Neural progenitor cell (in vitro differentiated cells): ENCODE measurements at regions not wholly inside any gene's neighbourhood (a gene's known extent, or its start where the extent isn't known, plus 50 kb on each side); places are given as distances from the start of the nearest gene placed in this dataset.

Experiments used
- DNase-seq: peaks from one replicate; pipeline ENCODE4 v3.0.0-alpha.2; 2016; ENCODE audit warnings: low spot score
- H2AFZ ChIP-seq: fragments of 200-600 bp; sonication (generic); replicated peaks from 2 replicates; pipeline ENCODE4 v1.6.1; 2016; ENCODE audit warnings: antibody characterized with exemption
- H3F3A ChIP-seq: fragments of 200-600 bp; sonication (generic); 2 replicates; pipeline ENCODE4 v1.6.1; 2016; ENCODE audit warnings: antibody characterized with exemption, low read depth
- H3K27ac ChIP-seq: fragments of 200-600 bp; sonication (generic); 2 replicates; pipeline ENCODE4 v1.5.1; 2016; ENCODE audit warnings: mild to moderate bottlenecking
- H3K27me3 ChIP-seq: fragments of 200-600 bp; sonication (generic); 2 replicates; pipeline ENCODE4 v1.6.1; 2016; ENCODE audit warnings: mild to moderate bottlenecking, moderate library complexity
- H3K36me3 ChIP-seq: fragments of 200-600 bp; sonication (generic); 2 replicates; pipeline ENCODE4 v1.5.1; 2016
- H3K4me1 ChIP-seq: fragments of 200-600 bp; sonication (generic); 2 replicates; pipeline ENCODE4 v1.6.1; 2016; ENCODE audit warnings: mixed run types
- H3K4me2 ChIP-seq: fragments of 200-600 bp; sonication (generic); 2 replicates; pipeline ENCODE4 v1.6.1; 2016
- H3K4me3 ChIP-seq: fragments of 200-600 bp; sonication (generic); 2 replicates; pipeline ENCODE4 v1.5.1; 2016
- H3K79me2 ChIP-seq: fragments of 200-600 bp; sonication (generic); 2 replicates; pipeline ENCODE4 v1.6.1; 2016; ENCODE audit warnings: low read depth
- H3K9ac ChIP-seq: fragments of 200-600 bp; sonication (generic); 2 replicates; pipeline ENCODE4 v1.6.1; 2016
- H3K9me3 ChIP-seq: fragments of 200-600 bp; sonication (generic); 2 replicates; pipeline ENCODE4 v1.5.1; 2016; ENCODE audit warnings: low read depth
- H4K20me1 ChIP-seq: fragments of 200-600 bp; sonication (generic); 2 replicates; pipeline ENCODE4 v1.6.1; 2016; ENCODE audit warnings: low read depth
- H3K27ac Mint-ChIP-seq: 3 replicates; pipeline ENCODE4 v1.8.0; 2021; ENCODE audit warnings: mixed read lengths
- H3K27me3 Mint-ChIP-seq: 2 replicates; pipeline ENCODE4 v1.8.0; 2022; ENCODE audit warnings: low read depth, mild to moderate bottlenecking, inconsistent platforms, moderate library complexity, mixed read lengths; ENCODE audit not compliant: insufficient read depth
- H3K36me3 Mint-ChIP-seq: 3 replicates; pipeline ENCODE4 v1.8.0; 2021; ENCODE audit warnings: mixed read lengths
- H3K4me1 Mint-ChIP-seq: 3 replicates; pipeline ENCODE4 v1.8.0; 2021; ENCODE audit warnings: mixed read lengths
- H3K4me3 Mint-ChIP-seq: 3 replicates; pipeline ENCODE4 v1.8.0; 2021; ENCODE audit warnings: mild to moderate bottlenecking, moderate library complexity, mixed read lengths
- H3K9me3 Mint-ChIP-seq: 3 replicates; pipeline ENCODE4 v1.8.0; 2020; ENCODE audit warnings: mixed read lengths
- CTCF ChIP-seq: fragments of 200-600 bp; sonication (generic); IDR thresholded peaks from 2 replicates; pipeline ENCODE4 v1.5.1; 2017; ENCODE audit warnings: antibody characterized with exemption, mild to moderate bottlenecking
- EZH2 ChIP-seq: fragments of 200-600 bp; sonication (generic); IDR thresholded peaks from 2 replicates; pipeline ENCODE4 v1.6.1; 2017; ENCODE audit warnings: antibody characterized with exemption, mild to moderate bottlenecking, moderate library complexity
- EZH2phosphoT487 ChIP-seq: fragments of 200-600 bp; sonication (generic); IDR thresholded peaks from 2 replicates; pipeline ENCODE4 v1.6.1; 2017; ENCODE audit warnings: antibody characterized with exemption

- no peaks in the 10 kb centered on the region for H3K9me3 ChIP-seq
- no peaks in the 10 kb centered on the region for H3K27me3 ChIP-seq
- no peak overlapping the region for H3K27ac Mint-ChIP-seq
- H3K36me3 Mint-ChIP-seq, result no peaks in the 10 kb centered on the region
- no peak overlapping the region for H2AFZ ChIP-seq
- H3K4me2 ChIP-seq, result no peak overlapping the region
- no peaks in the 10 kb centered on the region for H3K36me3 ChIP-seq
- H3K9ac ChIP-seq, result no peak overlapping the region
- H3K4me3 Mint-ChIP-seq, result no peak overlapping the region
- no peak overlapping the region for H3K27ac ChIP-seq
- no peaks in the 10 kb centered on the region for H4K20me1 ChIP-seq
- no peaks in the 10 kb centered on the region for H3K79me2 ChIP-seq
- H3K4me3 ChIP-seq, result no peak overlapping the region
- no peaks in the 10 kb centered on the region for H3K9me3 Mint-ChIP-seq
- H3K27me3 Mint-ChIP-seq, result peaks cover 4% of the 10 kb centered on the region
- no peaks in the 10 kb centered on the region for H3K4me1 Mint-ChIP-seq
- no peak for DNase-seq
- H3K4me1 ChIP-seq, result no peaks in the 10 kb centered on the region
- TF ChIP-seq CTCF (no peak), EZH2phosphoT487 (no peak), EZH2 (no peak)
- H3F3A ChIP-seq, result no peaks in the 10 kb centered on the region
These were observed 92.1 kb upstream of the IL12B start for GRCh38 chr5:159422361-159422760.

- no peak overlapping the region for H3K4me2 ChIP-seq
- Mint-ChIP-seq H3K27ac (no peak overlapping the region), H3K36me3 (no peaks in the 10 kb centered on the region), H3K4me3 (no peak overlapping the region), H3K9me3 (no peaks in the 10 kb centered on the region), H3K27me3 (peaks cover 4% of the 10 kb centered on the region), H3K4me1 (no peaks in the 10 kb centered on the region)
- H2AFZ ChIP-seq, result no peak overlapping the region
- no peak overlapping the region for H3K9ac ChIP-seq
- H3K27ac ChIP-seq, result no peak overlapping the region
- H3K79me2 ChIP-seq, result no peaks in the 10 kb centered on the region
- no peaks in the 10 kb centered on the region for H3K27me3 ChIP-seq
- no peaks in the 10 kb centered on the region for H3K9me3 ChIP-seq
- H3K4me1 ChIP-seq, result no peaks in the 10 kb centered on the region
- no peaks in the 10 kb centered on the region for H3K36me3 ChIP-seq
- H4K20me1 ChIP-seq, result no peaks in the 10 kb centered on the region
- no peak overlapping the region for H3K4me3 ChIP-seq
- no peak for DNase-seq
- no peaks in the 10 kb centered on the region for H3F3A ChIP-seq
- TF ChIP-seq CTCF, result no peak
- no peak for TF ChIP-seq EZH2phosphoT487
- TF ChIP-seq EZH2, result no peak
These were observed 92.6 kb upstream of the IL12B start for GRCh38 chr5:159422910-159423309.

GRCh38 chr5:159424123-159424522 is 93.8 kb upstream of the IL12B start:
- Mint-ChIP-seq H3K9me3 (no peaks in the 10 kb centered on the region), H3K27ac (no peak overlapping the region), H3K4me3 (no peak overlapping the region), H3K4me1 (no peaks in the 10 kb centered on the region), H3K27me3 (peaks cover 4% of the 10 kb centered on the region), H3K36me3 (no peaks in the 10 kb centered on the region)
- no peaks in the 10 kb centered on the region for H4K20me1 ChIP-seq
- H3K27ac ChIP-seq, result no peak overlapping the region
- TF ChIP-seq EZH2, result no peak
- no peak for TF ChIP-seq EZH2phosphoT487
- no peak for TF ChIP-seq CTCF
- H2AFZ ChIP-seq, result no peak overlapping the region
- no peak overlapping the region for H3K4me3 ChIP-seq
- no peak overlapping the region for H3K4me2 ChIP-seq
- DNase-seq, result no peak
- no peak overlapping the region for H3K9ac ChIP-seq
- H3K36me3 ChIP-seq, result no peaks in the 10 kb centered on the region
- H3K79me2 ChIP-seq, result no peaks in the 10 kb centered on the region
- H3K9me3 ChIP-seq, result no peaks in the 10 kb centered on the region
- H3K27me3 ChIP-seq, result no peaks in the 10 kb centered on the region
- H3K4me1 ChIP-seq, result no peaks in the 10 kb centered on the region
- H3F3A ChIP-seq, result no peaks in the 10 kb centered on the region

GRCh38 chr5:159426694-159427093 is 96.4 kb upstream of the IL12B start:
- Histone ChIP-seq H3F3A (no peaks in the 10 kb centered on the region), H3K9ac (no peak overlapping the region), H3K9me3 (no peaks in the 10 kb centered on the region), H3K4me1 (no peaks in the 10 kb centered on the region), H2AFZ (no peak overlapping the region), H3K79me2 (no peaks in the 10 kb centered on the region), H3K27me3 (no peaks in the 10 kb centered on the region), H3K36me3 (no peaks in the 10 kb centered on the region), H3K4me3 (no peak overlapping the region), H4K20me1 (no peaks in the 10 kb centered on the region), H3K27ac (no peak overlapping the region), H3K4me2 (no peak overlapping the region)
- no peak for TF ChIP-seq CTCF
- no peak for TF ChIP-seq EZH2phosphoT487
- TF ChIP-seq EZH2, result no peak
- no peak for DNase-seq
- Mint-ChIP-seq H3K27ac (no peak overlapping the region), H3K4me1 (no peaks in the 10 kb centered on the region), H3K4me3 (no peak overlapping the region), H3K9me3 (no peaks in the 10 kb centered on the region), H3K36me3 (no peaks in the 10 kb centered on the region), H3K27me3 (peaks cover 4% of the 10 kb centered on the region)
